GM23338 (cell line): ENCODE measurements at regions not wholly inside any gene's neighbourhood (a gene's known extent, or its start where the extent isn't known, plus 50 kb on each side); places are given as distances from the start of the nearest gene placed in this dataset.

Experiments used
- ATAC-seq: fragments of 200-7000 bp; cut with Tn5 transposase; 3 replicates; pipeline ENCODE4 v1.9.1; 2020
- DNase-seq: peaks from one replicate; pipeline ENCODE4 v3.0.0-alpha.2; 2015; ENCODE audit warnings: low spot score
- H2AFZ ChIP-seq: fragments of 200-600 bp; sonication (generic); 2 replicates; pipeline ENCODE4 v1.8.0; 2016; ENCODE audit warnings: antibody characterized with exemption, mild to moderate bottlenecking, moderate library complexity
- H3F3A ChIP-seq: fragments of 200-600 bp; sonication (generic); replicated peaks from 2 replicates; pipeline ENCODE4 v1.8.0; 2017; ENCODE audit warnings: antibody characterized with exemption, mixed run types, low read depth
- H3K27ac ChIP-seq: fragments of 200-600 bp; sonication (generic); 2 replicates; pipeline ENCODE4 v1.6.1; 2016; ENCODE audit warnings: low read depth
- H3K27me3 ChIP-seq: fragments of 200-600 bp; sonication (generic); 2 replicates; pipeline ENCODE4 v1.8.0; 2016; ENCODE audit warnings: mild to moderate bottlenecking, mixed run types, moderate library complexity; ENCODE audit not compliant: insufficient read depth
- H3K36me3 ChIP-seq: fragments of 200-600 bp; sonication (generic); 2 replicates; pipeline ENCODE4 v1.8.0; 2016; ENCODE audit warnings: mild to moderate bottlenecking; ENCODE audit not compliant: insufficient read depth
- H3K4me1 ChIP-seq: fragments of 200-600 bp; sonication (generic); 2 replicates; pipeline ENCODE4 v1.8.0; 2016; ENCODE audit warnings: mild to moderate bottlenecking, moderate library complexity; ENCODE audit not compliant: insufficient read depth
- H3K4me2 ChIP-seq: fragments of 200-600 bp; sonication (generic); 2 replicates; pipeline ENCODE4 v1.7.1; 2017; ENCODE audit warnings: mixed run types
- H3K4me3 ChIP-seq: fragments of 200-600 bp; sonication (generic); 2 replicates; pipeline ENCODE4 v1.6.1; 2016; ENCODE audit warnings: mixed run types
- H3K79me2 ChIP-seq: fragments of 200-600 bp; sonication (generic); replicated peaks from 2 replicates; pipeline ENCODE4 v1.8.0; 2017; ENCODE audit warnings: mild to moderate bottlenecking; ENCODE audit not compliant: insufficient read depth
- H3K9me2 ChIP-seq: fragments of 200-600 bp; sonication (generic); 2 replicates; pipeline ENCODE4 v1.8.0; 2017; ENCODE audit not compliant: insufficient read depth
- H4K20me1 ChIP-seq: fragments of 200-600 bp; sonication (generic); replicated peaks from 2 replicates; pipeline ENCODE4 v1.8.0; 2017; ENCODE audit warnings: mild to moderate bottlenecking; ENCODE audit not compliant: insufficient read depth
- H3K27ac Mint-ChIP-seq: 2 replicates; pipeline ENCODE4 v1.8.0; 2020; ENCODE audit warnings: inconsistent platforms, mild to moderate bottlenecking, moderate library complexity, mixed read lengths
- H3K27me3 Mint-ChIP-seq: 3 replicates; pipeline ENCODE4 v1.8.0; 2022; ENCODE audit warnings: low read depth, mild to moderate bottlenecking, moderate library complexity, mixed read lengths, inconsistent platforms; ENCODE audit not compliant: insufficient read depth, poor library complexity
- H3K36me3 Mint-ChIP-seq: 3 replicates; pipeline ENCODE4 v1.8.0; 2021; ENCODE audit warnings: low read depth, mild to moderate bottlenecking, inconsistent platforms, moderate library complexity, mixed read lengths
- H3K4me1 Mint-ChIP-seq: 3 replicates; pipeline ENCODE4 v1.8.0; 2020; ENCODE audit warnings: mild to moderate bottlenecking, inconsistent platforms, mixed read lengths
- H3K4me3 Mint-ChIP-seq: 3 replicates; pipeline ENCODE4 v1.8.0; 2021; ENCODE audit warnings: moderate library complexity, mild to moderate bottlenecking, inconsistent platforms, mixed read lengths
- H3K9me3 Mint-ChIP-seq: 3 replicates; pipeline ENCODE4 v1.8.0; 2020; ENCODE audit warnings: moderate library complexity, mild to moderate bottlenecking, inconsistent platforms, mixed read lengths
- CREB1 ChIP-seq: fragments of 250-450 bp; sonication (Bioruptor Pico); IDR thresholded peaks from 2 replicates; pipeline ENCODE4 v1.5.0; 2020; ENCODE audit warnings: low read depth, mild to moderate bottlenecking, moderate library complexity
- CTCF ChIP-seq, 2 experiments: fragments of 200-600 bp in 1 of 2; sonication (generic) in 1 of 2; conservative IDR thresholded peaks; 2 replicates each; pipeline versions ENCODE4 v1.5.1 to v1.6.1; 2016 to 2017; ENCODE audit warnings: antibody characterized with exemption in 2 of 2, low read depth in 2 of 2, mild to moderate bottlenecking in 2 of 2, moderate library complexity in 1 of 2
- ETS1 ChIP-seq: IDR thresholded peaks from 2 replicates; pipeline ENCODE4 v1.6.1; 2016; ENCODE audit warnings: antibody characterized with exemption
- EZH2 ChIP-seq: fragments of 200-600 bp; sonication (generic); IDR thresholded peaks from one replicate; pipeline ENCODE4 v1.8.0; 2017; ENCODE audit warnings: antibody characterized with exemption, mild to moderate bottlenecking, low read depth; ENCODE audit not compliant: unreplicated experiment
- EZH2phosphoT487 ChIP-seq: fragments of 200-600 bp; sonication (generic); IDR thresholded peaks from one replicate; pipeline ENCODE4 v1.8.1; 2018; ENCODE audit warnings: antibody characterized with exemption; ENCODE audit not compliant: unreplicated experiment
- JUNB ChIP-seq: IDR thresholded peaks from one replicate; pipeline ENCODE4 v1.6.1; 2016; ENCODE audit warnings: antibody characterized with exemption; ENCODE audit not compliant: unreplicated experiment
- NANOG ChIP-seq: IDR thresholded peaks from 2 replicates; pipeline ENCODE4 v1.6.1; 2016; ENCODE audit warnings: antibody characterized with exemption, borderline replicate concordance
- REST ChIP-seq: IDR thresholded peaks from one replicate; pipeline ENCODE4 v1.6.1; 2018; ENCODE audit warnings: antibody characterized with exemption; ENCODE audit not compliant: unreplicated experiment
- STAT1 ChIP-seq: IDR thresholded peaks from one replicate; pipeline ENCODE4 v1.6.1; 2016; ENCODE audit warnings: antibody characterized with exemption; ENCODE audit not compliant: unreplicated experiment
- ZNF331 ChIP-seq: fragments of 250-450 bp; sonication (Bioruptor Pico); IDR thresholded peaks from 2 replicates; pipeline ENCODE4 v1.5.0; 2020; ENCODE audit warnings: low read depth, mild to moderate bottlenecking, moderate library complexity

GRCh38 chr4:10981576-10981975 is 297.0 kb upstream of the CLNK start:
- Histone ChIP-seq H3K79me2 (no peaks in the 10 kb centered on the region), H3F3A (no peaks in the 10 kb centered on the region), H3K9me2 (peaks cover 4% of the 10 kb centered on the region; the same call in 1 of the 2 replicates), H3K4me2 (peak overlapping the region; percentile 18), H3K27me3 (0 out of 2 replicates have a peak, but pooled peaks cover 2% of the 10 kb centered on the region), H3K27ac (peak overlapping the region; percentile 10; the same call in 1 of the 2 replicates), H4K20me1 (no peaks in the 10 kb centered on the region), H2AFZ (0 out of 2 replicates have a peak overlapping the region, but pooled peaks have one; percentile 1), H3K4me3 (no peak overlapping the region), H3K4me1 (peaks cover 28% of the 10 kb centered on the region), H3K36me3 (no peaks in the 10 kb centered on the region)
- H3K4me1 Mint-ChIP-seq = peaks cover 34% of the 10 kb centered on the region
- H3K27ac Mint-ChIP-seq = no peak overlapping the region
- TF ChIP-seq ETS1 (no peak), EZH2phosphoT487 (no peak), JUNB (no peak), STAT1 (no peak), NANOG (no peak), ZNF331 (CRISPR knock-in tag) (no peak), REST (no peak), CTCF (conservative IDR thresholded peaks at IDR 0.05; ENCODE audit: low read depth in 2 of 2) (no peak), EZH2 (no peak), CREB1 (CRISPR knock-in tag) (no peak)
- DNase-seq (peak; percentile 28), ATAC-seq (no peak)
- H3K27me3 Mint-ChIP-seq = peaks cover 16% of the 10 kb centered on the region
- no peak overlapping the region for H3K4me3 Mint-ChIP-seq
- no peaks in the 10 kb centered on the region for H3K36me3 Mint-ChIP-seq
- no peaks in the 10 kb centered on the region for H3K9me3 Mint-ChIP-seq
